ENCODE measurements at regions not wholly inside any gene's neighbourhood (a gene's known extent, or its start where the extent isn't known, plus 50 kb on each side); places are given as distances from the start of the nearest gene placed in this dataset.

- H3K27ac Mint-ChIP-seq, result no peak overlapping the region
- peaks cover 7 to 8% of the 10 kb centered on the region in 2 donors for H3K27me3 Mint-ChIP-seq (ENCODE audit: low read depth in 2 of 2)
- no peaks in the 10 kb centered on the region for H3K9me3 Mint-ChIP-seq
- ATAC-seq (no peak), DNase-seq (no peak)
- no peaks in the 10 kb centered on the region for H3K36me3 Mint-ChIP-seq
- no peak overlapping the region for H3K4me3 ChIP-seq (ENCODE audit: low read length)
- H3K4me3 Mint-ChIP-seq, result no peak overlapping the region
- no peaks in the 10 kb centered on the region for H3K9me3 ChIP-seq (ENCODE audit: control insufficient read depth, insufficient read depth, low read length)
- H3K4me1 Mint-ChIP-seq, result no peaks in the 10 kb centered on the region
- WGBS (ENCODE audit: insufficient coverage), result 95% methylated on average over 9 of the region's 9 CpGs
- no peaks in the 10 kb centered on the region for H3K36me3 ChIP-seq (ENCODE audit: control insufficient read depth, insufficient read depth, low read length)
- H3K4me1 ChIP-seq (ENCODE audit: control insufficient read depth, insufficient read depth, low read length), result peaks cover 20% of the 10 kb centered on the region
- no peaks in the 10 kb centered on the region for H3K27me3 ChIP-seq (ENCODE audit: control insufficient read depth, insufficient read depth, low read length)
- H3K27ac ChIP-seq (ENCODE audit: low read length), result no peak overlapping the region
- intact Hi-C loops (cut with micrococcal nuclease), result no loop called here
- TF ChIP-seq, protein P1, sequence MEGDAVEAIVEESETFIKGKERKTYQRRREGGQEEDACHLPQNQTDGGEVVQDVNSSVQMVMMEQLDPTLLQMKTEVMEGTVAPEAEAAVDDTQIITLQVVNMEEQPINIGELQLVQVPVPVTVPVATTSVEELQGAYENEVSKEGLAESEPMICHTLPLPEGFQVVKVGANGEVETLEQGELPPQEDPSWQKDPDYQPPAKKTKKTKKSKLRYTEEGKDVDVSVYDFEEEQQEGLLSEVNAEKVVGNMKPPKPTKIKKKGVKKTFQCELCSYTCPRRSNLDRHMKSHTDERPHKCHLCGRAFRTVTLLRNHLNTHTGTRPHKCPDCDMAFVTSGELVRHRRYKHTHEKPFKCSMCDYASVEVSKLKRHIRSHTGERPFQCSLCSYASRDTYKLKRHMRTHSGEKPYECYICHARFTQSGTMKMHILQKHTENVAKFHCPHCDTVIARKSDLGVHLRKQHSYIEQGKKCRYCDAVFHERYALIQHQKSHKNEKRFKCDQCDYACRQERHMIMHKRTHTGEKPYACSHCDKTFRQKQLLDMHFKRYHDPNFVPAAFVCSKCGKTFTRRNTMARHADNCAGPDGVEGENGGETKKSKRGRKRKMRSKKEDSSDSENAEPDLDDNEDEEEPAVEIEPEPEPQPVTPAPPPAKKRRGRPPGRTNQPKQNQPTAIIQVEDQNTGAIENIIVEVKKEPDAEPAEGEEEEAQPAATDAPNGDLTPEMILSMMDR (IDR thresholded peaks at IDR 0.05), result no peak
Observed at GRCh38 chr2:12852135-12852534, 135.4 kb downstream of the TRIB2 start.

DNA sequence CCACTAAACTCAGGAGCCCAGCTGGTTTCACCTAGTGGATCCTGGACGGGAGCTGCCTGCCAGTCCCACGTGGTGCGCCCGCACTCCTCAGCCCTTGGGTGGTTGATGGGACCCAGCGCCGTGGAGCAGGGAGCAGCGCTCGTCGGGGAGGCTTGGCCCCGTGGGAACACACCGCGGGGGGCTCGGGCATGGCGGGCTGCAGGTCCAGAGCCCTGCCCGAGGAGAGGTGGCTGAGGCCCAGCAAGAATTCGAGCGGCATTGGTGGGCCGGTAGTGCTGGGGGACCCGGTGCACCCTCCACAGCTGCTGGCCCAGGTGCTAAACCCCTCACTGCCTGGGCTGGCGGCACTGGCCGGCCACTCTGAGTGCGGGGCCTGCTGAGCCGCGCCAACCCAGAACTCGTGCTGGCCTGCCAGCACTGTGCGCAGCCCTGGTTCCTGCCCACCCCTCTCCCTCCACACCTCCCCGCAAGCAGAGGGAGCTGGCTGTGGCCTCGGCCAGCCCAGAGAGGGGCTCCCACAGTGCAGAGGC is 137.3 kb downstream of the TRIB2 start:
- Mint-ChIP-seq H3K27ac (no peak overlapping the region), H3K27me3 (ENCODE audit: low read depth in 2 of 2) (peaks cover 7 to 8% of the 10 kb centered on the region in 2 donors), H3K4me1 (no peaks in the 10 kb centered on the region), H3K4me3 (no peak overlapping the region), H3K9me3 (no peaks in the 10 kb centered on the region), H3K36me3 (no peaks in the 10 kb centered on the region)
- H3K4me3 ChIP-seq (ENCODE audit: low read length), result no peak overlapping the region
- no peaks in the 10 kb centered on the region for H3K27me3 ChIP-seq (ENCODE audit: control insufficient read depth, insufficient read depth, low read length)
- no peak for DNase-seq
- H3K27ac ChIP-seq (ENCODE audit: low read length), result no peak overlapping the region
- peaks cover 33% of the 10 kb centered on the region for H3K4me1 ChIP-seq (ENCODE audit: control insufficient read depth, insufficient read depth, low read length)
- intact Hi-C loops (cut with micrococcal nuclease), result no loop called here
- no peak for ATAC-seq
- H3K36me3 ChIP-seq (ENCODE audit: control insufficient read depth, insufficient read depth, low read length), result no peaks in the 10 kb centered on the region
- H3K9me3 ChIP-seq (ENCODE audit: control insufficient read depth, insufficient read depth, low read length), result no peaks in the 10 kb centered on the region
- WGBS (ENCODE audit: insufficient coverage), result 83% methylated on average over 28 of the region's 28 CpGs
- TF ChIP-seq, protein P1 (IDR thresholded peaks at IDR 0.05), result no peak

DNA sequence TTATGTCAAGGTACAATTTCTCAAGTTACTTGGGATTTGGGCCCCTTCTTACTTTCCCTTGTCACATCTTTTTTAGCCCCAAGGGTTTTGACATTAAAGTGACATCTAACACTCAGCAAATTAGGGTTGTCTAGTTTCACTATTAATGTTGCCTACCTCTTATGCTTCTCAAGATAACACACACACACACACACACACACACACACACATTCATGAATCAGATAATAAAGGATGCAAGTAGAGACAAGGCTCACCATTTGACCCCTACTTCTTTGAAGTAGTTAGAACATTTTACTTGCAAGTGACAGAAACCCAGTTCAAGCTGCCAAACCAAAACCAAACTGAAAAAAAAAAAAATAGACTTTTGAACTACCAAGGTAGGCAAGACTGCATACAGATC is 138.8 kb downstream of the TRIB2 start:
- no peak overlapping the region for H3K4me3 Mint-ChIP-seq

More for the DNA sequence above, 138.8 kb downstream of the TRIB2 start:
- Mint-ChIP-seq H3K9me3 (no peaks in the 10 kb centered on the region), H3K36me3 (no peaks in the 10 kb centered on the region), H3K4me1 (peaks cover 0 to 3% of the 10 kb centered on the region in 2 donors), H3K27ac (no peak overlapping the region), H3K27me3 (ENCODE audit: low read depth in 2 of 2) (no peaks in the 10 kb centered on the region)
- Histone ChIP-seq H3K4me3 (ENCODE audit: low read length) (no peak overlapping the region), H3K9me3 (ENCODE audit: control insufficient read depth, insufficient read depth, low read length) (no peaks in the 10 kb centered on the region), H3K4me1 (ENCODE audit: control insufficient read depth, insufficient read depth, low read length) (peaks cover 35% of the 10 kb centered on the region), H3K36me3 (ENCODE audit: control insufficient read depth, insufficient read depth, low read length) (no peaks in the 10 kb centered on the region), H3K27me3 (ENCODE audit: control insufficient read depth, insufficient read depth, low read length) (no peaks in the 10 kb centered on the region), H3K27ac (ENCODE audit: low read length) (peak overlapping the region; percentile 46)
- intact Hi-C loops (cut with micrococcal nuclease), result loop anchor here (5.0 kb wide), 1 partner anchor 138 kb away; the partner anchor contains the start of gene TRIB2
- ATAC-seq (peak; percentile 64 to 78 (median 78)), DNase-seq (peak in 1 of 2 donors; percentile 35)
- TF ChIP-seq, protein P1 (IDR thresholded peaks at IDR 0.05), result no peak

Data from natural killer cell (primary cell).